WTC11 (cell line): ENCODE measurements at regions not wholly inside any gene's neighbourhood (a gene's known extent, or its start where the extent isn't known, plus 50 kb on each side); places are given as distances from the start of the nearest gene placed in this dataset.

Source experiments
- ATAC-seq: fragments of 200-7000 bp; cut with Tn5 transposase; 2 replicates; pipeline ENCODE4 v1.10.0; 2021; ENCODE audit warnings: mild to moderate bottlenecking, moderate library complexity
- CTCF ChIA-PET: fragments of 300-600 bp; sonication (Branson Sonifier 250); formaldehyde crosslinking; loops from one replicate; lab custom pipeline; 2021; ENCODE audit warnings: antibody characterized with exemption; lab: Charles Lee
- POLR2A ChIA-PET: fragments of 350-600 bp; sonication (Branson Sonifier 250); formaldehyde crosslinking; loops from one replicate; lab custom pipeline; 2021; ENCODE audit warnings: antibody characterized with exemption; lab: Charles Lee
- DNase-seq: peaks from one replicate; pipeline ENCODE4 v3.0.0; 2021; ENCODE audit warnings: low spot score
- H3K27ac Mint-ChIP-seq: 2 replicates; pipeline ENCODE4 v1.8.0; 2021; ENCODE audit warnings: mixed read lengths
- H3K27me3 Mint-ChIP-seq: 2 replicates; pipeline ENCODE4 v1.8.0; 2021; ENCODE audit warnings: low read depth, mild to moderate bottlenecking, moderate library complexity, mixed read lengths
- H3K36me3 Mint-ChIP-seq: 2 replicates; pipeline ENCODE4 v1.8.0; 2021; ENCODE audit warnings: mixed read lengths
- H3K4me1 Mint-ChIP-seq: 2 replicates; pipeline ENCODE4 v1.8.0; 2022; ENCODE audit warnings: mixed read lengths
- H3K4me3 Mint-ChIP-seq: 2 replicates; pipeline ENCODE4 v1.8.0; 2021; ENCODE audit warnings: mild to moderate bottlenecking, moderate library complexity, mixed read lengths
- H3K9me3 Mint-ChIP-seq: 2 replicates; pipeline ENCODE4 v1.8.0; 2021; ENCODE audit warnings: mixed read lengths
- ATF3 ChIP-seq: sonication (generic); formaldehyde crosslinking; conservative IDR thresholded peaks from 2 replicates; pipeline ENCODE4 v1.8.1; 2022; ENCODE audit warnings: mild to moderate bottlenecking, missing genetic modification reagents
- ELF4 ChIP-seq: sonication (generic); formaldehyde crosslinking; IDR thresholded peaks from 2 replicates; pipeline ENCODE4 v1.8.1; 2022; ENCODE audit warnings: low read depth, mild to moderate bottlenecking, moderate library complexity, missing genetic modification reagents
- EMX1 ChIP-seq: fragments of 250-450 bp; sonication (Bioruptor Pico); IDR thresholded peaks from 2 replicates; pipeline ENCODE4 v1.8.0; 2021; ENCODE audit warnings: mild to moderate bottlenecking
- FOXP1 ChIP-seq: sonication (generic); formaldehyde crosslinking; IDR thresholded peaks from 2 replicates; pipeline ENCODE4 v1.8.0; 2022; ENCODE audit warnings: missing genetic modification reagents, mild to moderate bottlenecking, moderate library complexity, borderline replicate concordance
- GABPB1 ChIP-seq: sonication (generic); formaldehyde crosslinking; IDR thresholded peaks from 2 replicates; pipeline ENCODE4 v1.8.1; 2023; ENCODE audit warnings: mild to moderate bottlenecking, missing genetic modification reagents
- IRF2 ChIP-seq: sonication (generic); formaldehyde crosslinking; IDR thresholded peaks from 2 replicates; pipeline ENCODE4 v1.8.0; 2022; ENCODE audit warnings: low read depth, missing genetic modification reagents, borderline replicate concordance
- JUN ChIP-seq: sonication (generic); formaldehyde crosslinking; IDR thresholded peaks from 2 replicates; pipeline ENCODE4 v1.8.0; 2023; ENCODE audit warnings: mild to moderate bottlenecking, missing genetic modification reagents
- OVOL2 ChIP-seq: fragments of 250-450 bp; sonication (Bioruptor Pico); IDR thresholded peaks from 2 replicates; pipeline ENCODE4 v1.9.0; 2021; ENCODE audit warnings: mild to moderate bottlenecking, borderline replicate concordance
- RORB ChIP-seq: fragments of 250-450 bp; sonication (Bioruptor Pico); IDR thresholded peaks from 2 replicates; pipeline ENCODE4 v1.9.0; 2021; ENCODE audit warnings: mild to moderate bottlenecking
- SOX15 ChIP-seq: fragments of 250-450 bp; sonication (Bioruptor Pico); IDR thresholded peaks from 2 replicates; pipeline ENCODE4 v1.9.0; 2021; ENCODE audit warnings: mild to moderate bottlenecking
- TEAD1 ChIP-seq: sonication (generic); formaldehyde crosslinking; IDR thresholded peaks from 2 replicates; pipeline ENCODE4 v1.8.0; 2022; ENCODE audit warnings: mild to moderate bottlenecking, missing genetic modification reagents
- TP53 ChIP-seq: sonication (generic); formaldehyde crosslinking; IDR thresholded peaks from 2 replicates; pipeline ENCODE4 v1.8.1; 2023; ENCODE audit warnings: mild to moderate bottlenecking, missing genetic modification reagents
- USF1 ChIP-seq: sonication (generic); formaldehyde crosslinking; IDR thresholded peaks from 2 replicates; pipeline ENCODE4 v1.8.0; 2022; ENCODE audit warnings: mild to moderate bottlenecking, missing genetic modification reagents
- USF2 ChIP-seq: sonication (generic); formaldehyde crosslinking; IDR thresholded peaks from 2 replicates; pipeline ENCODE4 v1.8.1; 2023; ENCODE audit warnings: mild to moderate bottlenecking, missing genetic modification reagents, moderate library complexity
- ZNF121 ChIP-seq: sonication (generic); formaldehyde crosslinking; IDR thresholded peaks from 2 replicates; pipeline ENCODE4 v1.8.0; 2023; ENCODE audit warnings: missing genetic modification reagents
- ZNF317 ChIP-seq: sonication (generic); formaldehyde crosslinking; IDR thresholded peaks from 2 replicates; pipeline ENCODE4 v1.8.1; 2023; ENCODE audit warnings: low read depth, mild to moderate bottlenecking, moderate library complexity, missing genetic modification reagents, borderline replicate concordance
- TF ChIP-seq, protein P1 (sequence below): sonication (generic); formaldehyde crosslinking; IDR thresholded peaks from 2 replicates; pipeline ENCODE4 v1.8.1; 2023; ENCODE audit warnings: mild to moderate bottlenecking, missing genetic modification reagents
- TF ChIP-seq, protein P2 (sequence below): sonication (generic); formaldehyde crosslinking; IDR thresholded peaks from 2 replicates; pipeline ENCODE4 v1.8.1; 2022; ENCODE audit warnings: low read depth, missing genetic modification reagents, borderline replicate concordance
- TF ChIP-seq, protein P3 (sequence below): fragments of 250-450 bp; sonication (Bioruptor Pico); IDR thresholded peaks from 2 replicates; pipeline ENCODE4 v1.9.0; 2021; ENCODE audit warnings: moderate library complexity, mild to moderate bottlenecking, inconsistent platforms, borderline replicate concordance
- TF ChIP-seq, protein P4 (sequence below): fragments of 250-450 bp; sonication (Bioruptor Pico); IDR thresholded peaks from 2 replicates; pipeline ENCODE4 v1.9.0; 2021; ENCODE audit warnings: mild to moderate bottlenecking, borderline replicate concordance

- H3K27ac Mint-ChIP-seq = no peak overlapping the region
- DNase-seq (no peak), ATAC-seq (no peak)
- no peak for TF ChIP-seq ATF3 (CRISPR knock-in tag)
- H3K9me3 Mint-ChIP-seq = peaks cover 11% of the 10 kb centered on the region
- POLR2A ChIA-PET = no interaction called here
- no peaks in the 10 kb centered on the region for H3K36me3 Mint-ChIP-seq
- CTCF ChIA-PET = no interaction called here
- H3K27me3 Mint-ChIP-seq = no peaks in the 10 kb centered on the region
- peaks cover 14% of the 10 kb centered on the region for H3K4me1 Mint-ChIP-seq
- no peak overlapping the region for H3K4me3 Mint-ChIP-seq
Observed at GRCh38 chr5:124592891-124593290, 153.5 kb downstream of the ZNF608 start.

- H3K4me3 Mint-ChIP-seq = no peak overlapping the region
- ChIA-PET POLR2A (no interaction called here), CTCF (no interaction called here)
- DNase-seq = no peak
- no peak overlapping the region for H3K27ac Mint-ChIP-seq
- TF ChIP-seq SOX15 = no peak
- TF ChIP-seq, protein P1, sequence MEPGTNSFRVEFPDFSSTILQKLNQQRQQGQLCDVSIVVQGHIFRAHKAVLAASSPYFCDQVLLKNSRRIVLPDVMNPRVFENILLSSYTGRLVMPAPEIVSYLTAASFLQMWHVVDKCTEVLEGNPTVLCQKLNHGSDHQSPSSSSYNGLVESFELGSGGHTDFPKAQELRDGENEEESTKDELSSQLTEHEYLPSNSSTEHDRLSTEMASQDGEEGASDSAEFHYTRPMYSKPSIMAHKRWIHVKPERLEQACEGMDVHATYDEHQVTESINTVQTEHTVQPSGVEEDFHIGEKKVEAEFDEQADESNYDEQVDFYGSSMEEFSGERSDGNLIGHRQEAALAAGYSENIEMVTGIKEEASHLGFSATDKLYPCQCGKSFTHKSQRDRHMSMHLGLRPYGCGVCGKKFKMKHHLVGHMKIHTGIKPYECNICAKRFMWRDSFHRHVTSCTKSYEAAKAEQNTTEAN (CRISPR knock-in tag) = no peak
- peaks cover 5% of the 10 kb centered on the region for H3K4me1 Mint-ChIP-seq
- no peaks in the 10 kb centered on the region for H3K27me3 Mint-ChIP-seq
- no peak for ATAC-seq
- peaks cover 11% of the 10 kb centered on the region for H3K9me3 Mint-ChIP-seq
- H3K36me3 Mint-ChIP-seq = peaks cover 1% of the 10 kb centered on the region; the same call in 1 of the 2 replicates
Observed at GRCh38 chr5:124591583-124591982, 154.9 kb downstream of the ZNF608 start.

DNA sequence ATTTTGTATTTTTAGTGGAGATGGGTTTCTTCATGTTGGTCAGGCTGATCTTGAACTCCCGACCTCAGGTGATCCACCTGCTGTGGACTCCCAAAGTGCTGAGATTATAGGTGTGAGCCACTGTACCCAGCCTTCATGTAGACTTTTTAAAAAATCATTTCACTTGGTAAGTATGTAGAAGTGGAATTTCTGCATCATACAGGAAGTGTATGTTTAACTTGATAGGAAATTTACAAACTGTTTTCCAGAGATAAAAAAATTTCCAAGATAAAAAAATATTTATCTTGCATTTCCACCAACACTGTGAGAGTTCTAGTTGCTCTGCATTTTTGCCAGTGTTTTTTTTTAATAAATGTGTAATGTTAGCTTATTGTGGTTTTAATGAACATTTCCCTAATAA, 155.8 kb downstream of the ZNF608 start:
- CTCF ChIA-PET = no interaction called here
- POLR2A ChIA-PET = no interaction called here

GRCh38 chr5:124587280-124587679, 159.2 kb downstream of the ZNF608 start:
- Mint-ChIP-seq H3K36me3 (peaks cover 13% of the 10 kb centered on the region), H3K4me3 (no peak overlapping the region)
- DNase-seq = no peak
- no peak for TF ChIP-seq OVOL2 (CRISPR knock-in tag)
- TF ChIP-seq ZNF317 = no peak
- TF ChIP-seq TP53 (CRISPR knock-in tag) = no peak
- no peak for TF ChIP-seq EMX1 (CRISPR knock-in tag)
- TF ChIP-seq RORB = no peak
- no peak for TF ChIP-seq TEAD1 (CRISPR knock-in tag)
- TF ChIP-seq USF1 (CRISPR knock-in tag) = no peak
- no peak for TF ChIP-seq IRF2
- TF ChIP-seq, protein P2, sequence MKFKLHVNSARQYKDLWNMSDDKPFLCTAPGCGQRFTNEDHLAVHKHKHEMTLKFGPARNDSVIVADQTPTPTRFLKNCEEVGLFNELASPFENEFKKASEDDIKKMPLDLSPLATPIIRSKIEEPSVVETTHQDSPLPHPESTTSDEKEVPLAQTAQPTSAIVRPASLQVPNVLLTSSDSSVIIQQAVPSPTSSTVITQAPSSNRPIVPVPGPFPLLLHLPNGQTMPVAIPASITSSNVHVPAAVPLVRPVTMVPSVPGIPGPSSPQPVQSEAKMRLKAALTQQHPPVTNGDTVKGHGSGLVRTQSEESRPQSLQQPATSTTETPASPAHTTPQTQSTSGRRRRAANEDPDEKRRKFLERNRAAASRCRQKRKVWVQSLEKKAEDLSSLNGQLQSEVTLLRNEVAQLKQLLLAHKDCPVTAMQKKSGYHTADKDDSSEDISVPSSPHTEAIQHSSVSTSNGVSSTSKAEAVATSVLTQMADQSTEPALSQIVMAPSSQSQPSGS (CRISPR knock-in tag) = no peak
- TF ChIP-seq ELF4 = no peak
- no peak for TF ChIP-seq FOXP1 (CRISPR knock-in tag)
- no peak for TF ChIP-seq USF2
- TF ChIP-seq GABPB1 (CRISPR knock-in tag) = no peak
- TF ChIP-seq, all 79 proteins: peak for 0
- peaks cover 27% of the 10 kb centered on the region for H3K4me1 Mint-ChIP-seq
- no peak for ATAC-seq
- H3K27ac Mint-ChIP-seq = no peak overlapping the region
- H3K27me3 Mint-ChIP-seq = peaks cover 38% of the 10 kb centered on the region
- ChIA-PET POLR2A (interaction anchor here (0.7 kb wide), 1 partner anchor 156 kb away, joined by 8 read pairs; no protein-coding TSS in a partner anchor), CTCF (no interaction called here)
- peaks cover 19% of the 10 kb centered on the region for H3K9me3 Mint-ChIP-seq

More for the DNA sequence above, 155.8 kb downstream of the ZNF608 start:
- no peak for DNase-seq
- Mint-ChIP-seq H3K27ac (no peak overlapping the region), H3K4me1 (peaks cover 5% of the 10 kb centered on the region; the same call in 1 of the 2 replicates), H3K4me3 (no peak overlapping the region), H3K36me3 (peaks cover 8% of the 10 kb centered on the region), H3K9me3 (peaks cover 17% of the 10 kb centered on the region), H3K27me3 (peaks cover 4% of the 10 kb centered on the region)
- no peak for ATAC-seq
- TF ChIP-seq, protein P3, sequence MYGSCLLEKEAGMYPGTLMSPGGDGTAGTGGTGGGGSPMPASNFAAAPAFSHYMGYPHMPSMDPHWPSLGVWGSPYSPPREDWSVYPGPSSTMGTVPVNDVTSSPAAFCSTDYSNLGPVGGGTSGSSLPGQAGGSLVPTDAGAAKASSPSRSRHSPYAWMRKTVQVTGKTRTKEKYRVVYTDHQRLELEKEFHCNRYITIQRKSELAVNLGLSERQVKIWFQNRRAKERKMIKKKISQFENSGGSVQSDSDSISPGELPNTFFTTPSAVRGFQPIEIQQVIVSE = no peak
- TF ChIP-seq, protein P4, sequence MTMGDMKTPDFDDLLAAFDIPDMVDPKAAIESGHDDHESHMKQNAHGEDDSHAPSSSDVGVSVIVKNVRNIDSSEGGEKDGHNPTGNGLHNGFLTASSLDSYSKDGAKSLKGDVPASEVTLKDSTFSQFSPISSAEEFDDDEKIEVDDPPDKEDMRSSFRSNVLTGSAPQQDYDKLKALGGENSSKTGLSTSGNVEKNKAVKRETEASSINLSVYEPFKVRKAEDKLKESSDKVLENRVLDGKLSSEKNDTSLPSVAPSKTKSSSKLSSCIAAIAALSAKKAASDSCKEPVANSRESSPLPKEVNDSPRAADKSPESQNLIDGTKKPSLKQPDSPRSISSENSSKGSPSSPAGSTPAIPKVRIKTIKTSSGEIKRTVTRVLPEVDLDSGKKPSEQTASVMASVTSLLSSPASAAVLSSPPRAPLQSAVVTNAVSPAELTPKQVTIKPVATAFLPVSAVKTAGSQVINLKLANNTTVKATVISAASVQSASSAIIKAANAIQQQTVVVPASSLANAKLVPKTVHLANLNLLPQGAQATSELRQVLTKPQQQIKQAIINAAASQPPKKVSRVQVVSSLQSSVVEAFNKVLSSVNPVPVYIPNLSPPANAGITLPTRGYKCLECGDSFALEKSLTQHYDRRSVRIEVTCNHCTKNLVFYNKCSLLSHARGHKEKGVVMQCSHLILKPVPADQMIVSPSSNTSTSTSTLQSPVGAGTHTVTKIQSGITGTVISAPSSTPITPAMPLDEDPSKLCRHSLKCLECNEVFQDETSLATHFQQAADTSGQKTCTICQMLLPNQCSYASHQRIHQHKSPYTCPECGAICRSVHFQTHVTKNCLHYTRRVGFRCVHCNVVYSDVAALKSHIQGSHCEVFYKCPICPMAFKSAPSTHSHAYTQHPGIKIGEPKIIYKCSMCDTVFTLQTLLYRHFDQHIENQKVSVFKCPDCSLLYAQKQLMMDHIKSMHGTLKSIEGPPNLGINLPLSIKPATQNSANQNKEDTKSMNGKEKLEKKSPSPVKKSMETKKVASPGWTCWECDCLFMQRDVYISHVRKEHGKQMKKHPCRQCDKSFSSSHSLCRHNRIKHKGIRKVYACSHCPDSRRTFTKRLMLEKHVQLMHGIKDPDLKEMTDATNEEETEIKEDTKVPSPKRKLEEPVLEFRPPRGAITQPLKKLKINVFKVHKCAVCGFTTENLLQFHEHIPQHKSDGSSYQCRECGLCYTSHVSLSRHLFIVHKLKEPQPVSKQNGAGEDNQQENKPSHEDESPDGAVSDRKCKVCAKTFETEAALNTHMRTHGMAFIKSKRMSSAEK = no peak
- TF ChIP-seq JUN (CRISPR knock-in tag) (no peak), ZNF121 (CRISPR knock-in tag) (no peak)
